Posterior cingulate gyrus (tissue), 11 donors: ENCODE measurements at regions not wholly inside any gene's neighbourhood (a gene's known extent, or its start where the extent isn't known, plus 50 kb on each side); places are given as distances from the start of the nearest gene placed in this dataset.
"Not testable (repeated sequence)": the region's sequence is repeated elsewhere in the genome, so short reads cannot be mapped to it uniquely, and the experiment has no call there.

Experiments used
- DNase-seq, 10 donors: peaks; one replicate each; pipeline versions ENCODE4 v3.0.0 to v3.0.0-alpha.2; 2020 to 2021; ENCODE audit warnings: mixed read lengths in 3 of 10
- intact Hi-C: fragments of 100-400 bp; cut with DNase I; formaldehyde crosslinking; loops from one replicate; pipeline ENCODE4 v1.15.1; 2023

- intact Hi-C loops, result no loop called here
- DNase-seq, result no peak
These were observed 221.8 kb upstream of the GYPA start for GRCh38 chr4:144362366-144362765.

GRCh38 chr4:144363890-144364289 is 223.4 kb upstream of the GYPA start:
- no peak for DNase-seq
- intact Hi-C loops, result no loop called here

GRCh38 chr4:144366425-144366824 is 225.9 kb upstream of the GYPA start:
- no peak for DNase-seq
- intact Hi-C loops, result no loop called here

GRCh38 chr4:144371485-144371884 is 231.0 kb upstream of the GYPA start:
- intact Hi-C loops, result no loop called here
- no peak for DNase-seq

- intact Hi-C loops, result no loop called here
- DNase-seq, result no peak
These were observed 233.5 kb upstream of the GYPA start for GRCh38 chr4:144374065-144374464.

GRCh38 chr4:144376866-144377265 is 236.3 kb upstream of the GYPA start:
- intact Hi-C loops, result no loop called here

GRCh38 chr4:144384408-144384807 is 243.9 kb upstream of the GYPA start:
- no peak for DNase-seq
- intact Hi-C loops, result no loop called here

More at GRCh38 chr4:144376866-144377265, 236.3 kb upstream of the GYPA start:
- DNase-seq, result no peak

GRCh38 chr4:144399927-144400326 is 246.0 kb upstream of the HHIP start:
- intact Hi-C loops, result no loop called here
- DNase-seq, result no peak

GRCh38 chr4:144402176-144402575 is 243.8 kb upstream of the HHIP start:
- intact Hi-C loops, result no loop called here
- DNase-seq, result no peak

- no peak for DNase-seq
- intact Hi-C loops, result no loop called here
These were observed 243.0 kb upstream of the HHIP start for GRCh38 chr4:144402999-144403398.

- intact Hi-C loops, result no loop called here
- no peak for DNase-seq
These were observed 242.1 kb upstream of the HHIP start for GRCh38 chr4:144403893-144404292.

GRCh38 chr4:144409525-144409924 is 236.4 kb upstream of the HHIP start:
- intact Hi-C loops, result no loop called here
- no peak for DNase-seq

GRCh38 chr4:144410230-144410783 is 235.6 kb upstream of the HHIP start:
- intact Hi-C loops, result no loop called here
- no peak for DNase-seq

GRCh38 chr4:144411119-144411518 is 234.8 kb upstream of the HHIP start:
- DNase-seq, result no peak
- intact Hi-C loops, result no loop called here

GRCh38 chr4:144411700-144412099 is 234.3 kb upstream of the HHIP start:
- DNase-seq, result no peak
- intact Hi-C loops, result no loop called here

- DNase-seq, result no peak
- intact Hi-C loops, result no loop called here
These were observed 224.9 kb upstream of the HHIP start for GRCh38 chr4:144421056-144421455.

- intact Hi-C loops, result no loop called here
- no peak for DNase-seq
These were observed 224.0 kb upstream of the HHIP start for GRCh38 chr4:144421839-144422565.

- no peak for DNase-seq
These were observed 222.0 kb upstream of the HHIP start for GRCh38 chr4:144423930-144424329.

GRCh38 chr4:144426023-144426422 is 219.9 kb upstream of the HHIP start:
- intact Hi-C loops, DNase-seq: not testable (repeated sequence)

More at GRCh38 chr4:144423930-144424329, 222.0 kb upstream of the HHIP start:
- intact Hi-C loops, result no loop called here

- DNase-seq, result peak in 1 of 10 donors; percentile 39
- intact Hi-C loops, result no loop called here
These were observed 203.2 kb upstream of the HHIP start for GRCh38 chr4:144442713-144443112.

- intact Hi-C loops, result no loop called here
- no peak for DNase-seq
These were observed 196.3 kb upstream of the HHIP start for GRCh38 chr4:144449611-144450010.

GRCh38 chr4:144450526-144450925 is 195.4 kb upstream of the HHIP start:
- DNase-seq, result no peak
- intact Hi-C loops, result no loop called here
